Epidermal melanocyte (primary cell): ENCODE measurements at regions not wholly inside any gene's neighbourhood (a gene's known extent, or its start where the extent isn't known, plus 50 kb on each side); places are given as distances from the start of the nearest gene placed in this dataset.

ENCODE experiments used
- DNase-seq: peaks from one replicate; pipeline ENCODE4 v3.0.0; 2011; ENCODE audit warnings: low spot score; ENCODE audit not compliant: insufficient read length

DNA sequence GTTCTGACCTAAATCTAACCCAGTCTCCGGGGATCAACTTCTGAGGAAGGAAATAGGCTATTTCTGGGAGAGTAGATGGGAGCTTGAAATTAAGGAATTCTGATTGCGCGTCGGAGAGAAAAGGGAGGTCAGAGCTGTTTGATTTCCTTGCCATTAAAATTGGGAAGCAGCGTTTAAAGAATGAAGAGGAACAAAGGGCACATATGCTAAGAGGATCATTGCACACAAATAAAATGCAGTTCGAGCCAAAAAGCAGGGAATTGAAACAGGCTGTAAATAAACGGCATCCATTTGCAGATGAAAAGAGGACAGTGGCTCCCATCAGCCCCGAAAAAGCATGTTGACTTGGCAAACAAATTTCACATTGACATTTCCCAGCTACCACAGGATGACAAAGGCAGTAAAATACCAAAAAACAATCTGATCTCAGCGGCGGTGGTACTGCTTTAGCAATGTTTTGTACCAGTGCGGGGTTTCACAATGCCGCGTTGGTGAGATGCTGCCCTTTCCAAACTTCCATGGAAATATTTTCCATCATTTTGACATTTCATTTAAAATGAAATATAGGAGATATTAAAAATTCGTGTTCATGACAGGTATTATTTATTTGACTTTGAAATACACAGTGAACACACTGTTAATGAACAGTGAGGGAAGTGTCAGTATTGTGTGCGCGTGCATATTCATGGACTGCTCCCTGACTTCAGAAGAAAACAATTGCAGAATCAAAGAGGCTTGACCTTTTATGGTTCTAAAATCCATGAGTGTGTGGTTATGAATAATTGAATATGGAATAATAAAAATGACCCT is 108.8 kb downstream of the SQOR start:
- no peak for DNase-seq

- no peak for DNase-seq
Measured at GRCh38 chr15:45744236-45744589, 109.4 kb downstream of the SQOR start.

GRCh38 chr15:45747426-45747825 is 112.6 kb downstream of the SQOR start:
- DNase-seq = no peak

DNA sequence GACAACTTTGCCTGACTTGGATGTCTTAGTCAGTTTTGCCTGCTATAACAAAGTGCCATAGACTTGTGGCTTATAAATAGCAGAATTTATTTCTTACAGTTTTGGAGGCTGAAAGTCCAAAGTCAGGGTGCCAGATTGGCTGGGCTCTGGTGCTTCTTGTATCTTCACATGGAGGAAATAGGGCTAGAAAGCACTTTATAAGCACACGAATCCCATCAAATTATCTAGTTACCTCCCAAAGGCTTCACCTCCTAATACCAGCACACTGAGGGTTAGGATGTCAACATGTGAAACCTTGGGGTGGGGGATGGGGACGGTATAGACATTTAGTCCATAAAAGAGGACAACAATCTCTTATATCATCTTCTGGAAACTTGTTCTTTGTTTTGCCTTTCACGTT is 116.8 kb downstream of the SQOR start:
- no peak for DNase-seq

GRCh38 chr15:45759936-45760335 is 125.1 kb downstream of the SQOR start:
- no peak for DNase-seq

DNA sequence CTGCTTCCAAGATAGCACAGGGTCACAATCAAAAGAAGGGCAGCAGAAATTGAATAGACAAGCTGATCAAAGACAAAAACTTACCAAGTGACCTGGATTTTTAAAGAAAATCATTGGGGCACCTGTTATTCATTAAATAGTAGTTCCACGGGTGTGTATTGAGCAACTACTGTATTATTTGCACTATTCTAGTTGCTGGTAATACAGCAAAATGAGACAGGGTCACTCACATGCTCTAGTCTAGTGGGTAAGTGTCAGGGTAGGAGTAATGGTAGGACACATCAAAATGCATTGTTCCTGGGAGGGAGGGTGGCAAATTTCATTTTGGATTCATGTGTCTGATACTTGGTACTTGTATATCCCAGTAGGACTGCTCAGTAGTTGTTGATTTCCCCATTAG is 127.9 kb downstream of the SQOR start:
- no peak for DNase-seq

DNA sequence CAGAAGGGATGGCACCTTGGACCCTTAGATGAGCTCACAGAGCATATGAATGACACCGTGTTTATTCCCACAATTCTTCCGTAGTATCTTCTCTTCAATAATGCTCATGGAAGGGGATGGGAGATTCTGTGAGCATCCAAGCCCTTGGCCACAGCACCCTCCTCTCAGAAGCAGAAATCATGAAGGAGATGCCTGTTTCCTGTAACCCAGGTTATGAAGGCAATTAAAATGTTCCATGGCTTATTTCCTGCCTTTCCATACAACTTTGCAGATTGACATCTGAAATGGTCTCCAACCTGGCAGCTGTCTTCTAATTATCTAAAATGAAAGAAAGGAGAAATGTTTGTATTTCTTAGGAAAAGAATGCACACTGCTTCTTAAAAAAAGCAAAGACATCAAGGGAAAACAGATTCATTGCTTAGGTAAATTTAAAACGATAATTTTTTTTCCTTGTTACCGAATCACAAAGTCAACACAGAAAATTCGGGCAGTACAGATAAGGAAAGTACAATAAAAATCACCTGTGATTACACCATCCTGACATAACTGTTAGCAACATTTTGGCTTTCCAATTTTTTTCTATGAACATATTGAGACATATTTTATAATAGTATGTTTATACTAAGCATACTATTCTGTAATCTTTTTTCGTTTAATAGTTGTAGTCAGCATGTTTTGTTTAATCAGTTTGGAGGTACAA is 128.5 kb downstream of the SQOR start:
- DNase-seq = no peak

DNA sequence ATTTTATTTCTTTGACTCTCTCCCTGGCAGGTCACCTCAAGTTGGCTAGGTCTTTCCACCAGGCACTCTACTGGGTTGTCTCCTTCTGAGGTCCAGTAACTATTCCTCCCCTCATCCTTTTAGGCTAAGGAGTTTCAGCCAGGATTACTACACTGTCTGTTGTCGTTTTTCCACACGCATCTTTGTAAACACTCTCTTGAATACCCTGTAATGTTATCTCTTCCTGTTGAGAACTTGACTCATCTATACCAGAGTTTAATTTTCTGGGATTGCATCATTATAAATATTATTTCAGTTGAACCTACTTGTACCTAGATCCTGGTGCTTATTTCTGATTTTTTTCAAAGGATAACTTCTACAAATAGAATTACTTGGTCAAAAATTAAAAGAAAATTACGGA is 138.3 kb downstream of the SQOR start:
- no peak for DNase-seq

GRCh38 chr15:45776772-45777171 is 141.9 kb downstream of the SQOR start:
- no peak for DNase-seq

DNA sequence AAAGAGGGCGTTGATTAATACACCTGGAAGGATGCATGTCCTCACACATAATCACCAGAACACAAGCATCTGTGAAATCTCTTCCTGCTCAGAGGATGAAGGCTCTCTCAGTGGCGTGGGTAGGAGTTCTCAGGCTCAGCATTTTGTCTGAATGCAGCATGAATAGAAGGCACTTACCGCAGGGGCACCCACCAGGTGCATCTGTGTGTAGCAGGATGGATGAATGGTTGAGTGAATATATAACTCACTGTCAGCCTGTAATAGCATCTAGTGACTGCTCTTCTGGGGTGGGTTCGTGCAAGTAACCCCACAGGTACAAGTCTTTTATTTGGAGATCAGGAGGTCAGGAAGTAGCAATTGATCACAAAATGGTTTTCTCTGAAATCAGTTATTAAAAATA is 143.0 kb downstream of the SQOR start:
- no peak for DNase-seq

- no peak for DNase-seq
Measured at GRCh38 chr15:45780352-45780751, 145.5 kb downstream of the SQOR start.

- DNase-seq = no peak
Measured at GRCh38 chr15:45784656-45785055, 149.8 kb downstream of the SQOR start.

GRCh38 chr15:45785897-45786296 is 151.1 kb downstream of the SQOR start:
- no peak for DNase-seq

DNA sequence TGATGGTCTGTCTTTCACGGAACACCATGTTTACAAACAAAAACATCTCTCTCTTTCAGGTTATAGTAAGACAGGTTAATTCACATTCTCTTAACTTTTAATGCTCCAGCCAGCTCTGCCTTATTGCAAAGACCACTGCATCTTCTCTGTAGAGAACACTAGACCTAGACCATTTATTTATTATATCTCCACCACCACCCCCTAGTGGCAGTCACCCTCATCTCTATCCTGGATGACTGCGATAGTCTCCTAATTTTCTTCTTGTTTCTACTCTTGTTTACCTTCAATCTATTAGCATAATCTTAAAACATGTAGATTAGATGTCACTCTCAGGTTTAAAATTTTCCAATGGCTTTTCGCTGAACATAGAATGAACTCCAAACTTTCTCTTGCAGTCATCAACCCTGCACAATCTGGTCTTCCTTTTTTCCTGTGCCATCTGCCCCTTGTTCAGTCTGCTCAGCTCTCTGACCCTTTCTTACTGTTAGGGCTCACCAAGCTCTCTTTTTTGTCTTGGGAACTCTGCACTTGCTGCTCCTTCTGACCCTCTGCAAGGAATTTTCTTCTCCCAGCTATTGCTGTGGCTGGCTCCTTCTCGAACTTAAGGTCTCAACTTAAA is 155.6 kb downstream of the SQOR start:
- no peak for DNase-seq

- DNase-seq = no peak
Measured at GRCh38 chr15:45794304-45794703, 159.5 kb downstream of the SQOR start.

DNA sequence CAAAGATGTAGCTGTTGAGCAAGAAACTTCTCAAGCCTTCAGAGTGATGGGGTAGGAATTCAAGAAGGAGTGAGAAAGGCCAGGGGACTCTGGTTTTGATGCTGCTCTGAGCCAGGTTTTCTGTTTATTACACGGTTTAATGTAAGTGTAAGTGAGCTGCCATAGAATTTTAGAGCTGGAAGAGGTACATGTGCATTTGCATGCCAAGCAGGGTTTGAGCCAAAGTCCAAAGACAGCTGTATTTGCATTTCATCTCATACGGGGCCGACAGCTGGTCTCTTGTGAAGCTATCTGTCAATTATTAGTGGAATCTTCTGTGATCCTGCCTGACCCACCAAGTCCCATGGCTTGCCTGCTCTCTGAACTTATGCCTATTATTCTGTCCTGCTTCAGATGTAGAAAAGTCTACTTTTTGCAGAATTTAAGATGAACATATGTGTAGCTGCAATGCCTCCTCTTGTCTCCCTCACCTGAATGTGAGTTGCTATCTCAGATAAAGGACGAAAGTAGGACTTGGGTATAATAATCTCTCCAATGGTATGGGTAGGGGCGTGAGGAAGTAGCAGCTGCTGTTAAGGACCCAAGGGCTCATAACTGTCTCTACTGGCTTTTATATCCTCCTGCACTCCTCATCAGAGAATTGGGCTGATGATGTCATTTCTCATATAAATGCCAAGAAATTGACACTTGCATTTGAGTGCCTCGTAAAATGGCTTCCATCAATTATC is 160.0 kb downstream of the SQOR start:
- no peak for DNase-seq

DNA sequence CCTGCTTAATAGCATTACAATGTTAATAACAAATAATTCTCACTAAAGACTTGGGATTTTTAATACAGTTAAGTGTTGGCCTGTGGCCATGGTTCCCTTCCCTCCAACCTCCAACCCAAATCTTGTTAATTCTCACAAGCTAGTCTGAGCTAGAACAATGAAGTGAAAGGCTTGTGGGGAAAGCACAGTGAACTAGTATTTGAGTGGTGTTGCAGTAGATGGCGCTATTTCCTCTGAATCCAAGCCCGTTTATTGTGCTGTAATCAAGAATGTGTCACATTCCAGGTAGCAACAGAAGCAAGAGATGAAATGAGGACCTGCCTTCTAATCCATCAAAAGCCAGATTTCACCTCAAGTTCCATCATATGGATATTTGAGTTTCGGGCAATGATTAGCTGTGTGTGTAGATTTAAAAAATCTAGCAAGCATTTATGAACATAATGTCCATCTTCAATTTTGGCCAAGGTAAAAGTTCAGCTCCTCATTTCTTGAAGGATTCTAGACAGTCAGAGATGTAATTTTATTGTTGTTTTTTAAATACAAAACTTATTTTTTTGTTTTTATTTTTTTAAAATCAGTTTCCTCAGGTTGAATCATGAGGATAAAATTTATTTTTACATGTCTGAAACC is 160.7 kb downstream of the SQOR start:
- no peak for DNase-seq

DNA sequence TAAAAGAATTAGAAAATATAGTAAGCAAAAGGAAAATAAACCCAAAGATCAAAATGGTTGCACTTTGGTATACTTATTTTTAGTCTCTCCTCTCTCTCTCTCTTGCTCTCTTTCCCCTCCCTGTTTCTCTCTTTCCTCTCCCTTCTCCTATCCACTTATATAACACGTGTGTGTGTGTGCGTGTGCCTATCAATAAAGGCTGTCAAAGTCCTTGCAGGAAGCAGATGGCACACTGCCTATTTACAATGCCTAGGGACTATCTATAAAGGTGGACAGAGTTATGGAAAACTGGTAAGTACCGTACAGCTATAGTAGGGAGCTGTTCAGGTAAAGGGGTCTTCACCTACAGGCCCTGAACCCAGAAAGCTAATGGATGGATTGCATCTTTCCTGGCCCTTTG is 161.6 kb downstream of the SQOR start:
- DNase-seq = no peak

- no peak for DNase-seq
Measured at GRCh38 chr15:45799508-45799907, 164.7 kb downstream of the SQOR start.

DNA sequence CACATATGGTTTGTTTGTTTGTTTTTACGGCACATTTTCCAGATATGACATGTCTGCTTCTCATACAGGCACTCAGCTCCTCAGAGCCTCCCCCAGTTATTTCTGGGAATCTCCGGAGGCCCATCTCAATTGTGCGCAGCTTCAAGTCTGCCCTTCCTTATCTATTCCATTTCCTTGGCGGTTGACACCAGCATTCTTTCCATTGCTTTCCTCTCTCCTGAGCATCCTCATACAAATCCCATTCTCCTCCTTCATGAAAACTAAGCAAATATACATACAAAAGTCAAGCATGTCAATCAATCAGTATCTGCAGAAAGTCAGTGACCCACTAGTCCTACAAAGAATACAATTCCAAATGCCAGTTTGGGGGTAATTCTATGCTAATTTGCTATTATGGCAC is 166.7 kb downstream of the SQOR start:
- DNase-seq = no peak

DNA sequence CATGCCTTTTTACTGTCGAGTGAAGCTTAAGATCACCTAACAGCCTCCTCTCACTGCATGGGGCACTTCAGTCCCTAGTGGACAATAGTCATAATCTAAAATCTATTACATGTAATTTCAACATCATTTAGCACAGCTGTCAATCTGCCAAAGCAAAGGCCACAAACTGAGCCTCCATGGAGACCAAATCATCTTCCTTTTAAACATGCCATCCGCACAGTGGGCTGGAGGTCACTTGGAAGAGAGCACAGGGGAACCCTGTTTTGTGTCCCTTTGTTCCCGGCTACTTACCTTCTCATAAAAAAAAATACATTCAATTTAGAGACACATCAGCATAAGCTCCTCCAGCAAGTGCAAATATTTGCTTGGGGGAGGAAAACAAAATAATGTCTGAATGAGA is 167.3 kb downstream of the SQOR start:
- no peak for DNase-seq

DNA sequence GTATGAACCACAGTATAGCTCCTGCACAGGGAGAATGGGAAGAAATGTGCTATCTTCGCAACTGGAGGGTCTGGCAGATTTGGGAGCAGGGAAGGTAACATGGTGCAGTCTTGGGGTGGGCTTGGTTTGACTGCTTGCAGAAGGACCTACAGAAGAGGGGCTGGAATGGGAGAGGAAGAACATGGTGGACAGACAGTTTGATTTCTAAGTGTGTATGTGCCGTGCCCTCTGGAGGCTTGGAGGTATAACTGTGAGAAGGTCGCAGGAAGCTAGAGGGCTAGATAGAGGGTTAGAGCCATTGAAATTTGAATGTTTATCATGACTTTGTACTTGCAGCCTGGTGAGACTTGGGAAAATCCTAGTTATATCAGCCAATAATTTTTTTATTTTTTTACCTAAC is 169.2 kb downstream of the SQOR start:
- DNase-seq = no peak
